ENCODE measurements at regions not wholly inside any gene's neighbourhood (a gene's known extent, or its start where the extent isn't known, plus 50 kb on each side); places are given as distances from the start of the nearest gene placed in this dataset.

DNA sequence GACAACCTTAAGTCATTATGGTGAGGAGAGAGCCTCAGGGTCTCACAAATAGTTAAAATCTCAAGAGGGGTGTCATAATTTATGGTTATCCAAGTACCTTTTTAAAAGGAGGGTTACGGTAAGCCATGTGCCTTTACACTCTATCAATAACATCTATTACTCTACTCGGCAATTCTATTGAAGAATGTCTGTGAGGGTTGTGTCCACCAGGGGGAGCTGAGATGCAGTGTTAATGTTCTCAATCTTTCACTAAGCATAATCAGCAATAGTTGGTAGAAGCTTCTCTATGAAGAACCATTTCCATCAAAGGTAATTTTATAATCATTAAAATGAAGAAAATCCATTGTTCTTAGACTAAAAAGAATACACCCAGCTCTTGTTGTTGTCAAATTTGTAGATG, 457.4 kb downstream of the CENPC start:
- Histone ChIP-seq H3K4me3 (ENCODE audit: extremely low read depth, insufficient read depth, low read length, poor library complexity, severe bottlenecking) (no peak overlapping the region), H3K9me3 (ENCODE audit: control insufficient read depth, low read length) (no peaks in the 10 kb centered on the region), H3K27ac (ENCODE audit: low read depth, low read length, severe bottlenecking) (no peak overlapping the region), H3K4me1 (ENCODE audit: control insufficient read depth, insufficient read depth, low read length, poor library complexity, severe bottlenecking) (no peaks in the 10 kb centered on the region), H3K36me3 (ENCODE audit: control insufficient read depth, insufficient read depth, low read length) (no peaks in the 10 kb centered on the region)
- WGBS, 2 experiments (ENCODE audit: insufficient coverage in 2 of 2): no CpG with 5 or more reads among the region's 2 CpGs

DNA sequence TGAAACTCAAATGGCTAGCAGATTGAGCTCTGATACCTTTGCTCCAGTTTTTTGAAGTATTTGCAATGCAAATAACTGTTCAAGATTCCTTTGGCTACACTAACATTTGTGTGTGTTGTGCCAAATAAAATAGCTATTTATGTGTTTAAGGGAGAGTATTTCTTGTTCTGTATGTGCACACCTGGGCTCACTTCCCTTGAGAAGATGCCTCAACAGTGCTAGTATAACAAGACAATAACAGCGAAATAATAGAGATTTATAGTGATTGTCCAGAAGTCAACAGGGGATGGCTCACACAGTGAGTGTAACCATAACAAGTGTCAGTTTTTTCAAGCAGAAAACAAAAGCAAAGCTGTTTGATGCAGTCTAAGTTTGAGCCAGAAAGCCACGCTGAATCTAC, 460.5 kb downstream of the CENPC start:
- Histone ChIP-seq H3K4me1 (ENCODE audit: control insufficient read depth, insufficient read depth, low read length, poor library complexity, severe bottlenecking) (peaks cover 5% of the 10 kb centered on the region), H3K36me3 (ENCODE audit: control insufficient read depth, insufficient read depth, low read length) (no peaks in the 10 kb centered on the region), H3K9me3 (ENCODE audit: control insufficient read depth, low read length) (no peaks in the 10 kb centered on the region), H3K27ac (ENCODE audit: low read depth, low read length, severe bottlenecking) (no peak overlapping the region), H3K4me3 (ENCODE audit: extremely low read depth, insufficient read depth, low read length, poor library complexity, severe bottlenecking) (no peak overlapping the region)
- WGBS, 2 experiments (ENCODE audit: insufficient coverage in 2 of 2): 40 to 60% methylated on average over 1 of the region's 2 CpGs

- Histone ChIP-seq H3K4me1 (ENCODE audit: control insufficient read depth, insufficient read depth, low read length, poor library complexity, severe bottlenecking) (peaks cover 5% of the 10 kb centered on the region), H3K4me3 (ENCODE audit: extremely low read depth, insufficient read depth, low read length, poor library complexity, severe bottlenecking) (no peak overlapping the region), H3K36me3 (ENCODE audit: control insufficient read depth, insufficient read depth, low read length) (no peaks in the 10 kb centered on the region), H3K9me3 (ENCODE audit: control insufficient read depth, low read length) (no peaks in the 10 kb centered on the region), H3K27ac (ENCODE audit: low read depth, low read length, severe bottlenecking) (no peak overlapping the region)
- 28 to 57% methylated on average over 1 to 2 of the region's 5 CpGs for WGBS, 2 experiments (ENCODE audit: insufficient coverage in 2 of 2)
Observed at GRCh38 chr4:67083496-67083895, 461.8 kb downstream of the CENPC start.

DNA sequence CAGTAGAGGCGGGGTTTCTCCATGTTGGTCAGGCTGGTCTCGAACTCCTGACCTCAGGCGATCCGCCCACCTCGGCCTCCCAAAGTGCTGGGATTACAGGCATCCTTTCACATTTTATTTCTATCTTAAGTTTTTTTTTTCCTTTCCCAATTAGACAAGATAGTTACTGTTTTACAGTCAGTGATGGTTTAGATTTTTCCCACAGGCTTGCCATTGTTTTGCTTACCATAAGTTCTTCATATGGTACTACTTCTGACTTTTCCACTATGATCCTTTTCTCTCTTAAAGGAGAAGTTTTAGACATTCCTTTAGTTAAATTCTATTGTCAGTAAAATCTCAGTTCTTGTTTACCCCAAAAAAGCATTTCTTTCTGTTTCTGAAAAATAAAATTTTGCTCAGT, 462.6 kb downstream of the CENPC start:
- WGBS, 2 experiments (ENCODE audit: insufficient coverage in 2 of 2): 83 to 100% methylated on average over 1 to 5 of the region's 5 CpGs
- peaks cover 5% of the 10 kb centered on the region for H3K4me1 ChIP-seq (ENCODE audit: control insufficient read depth, insufficient read depth, low read length, poor library complexity, severe bottlenecking)
- H3K4me3 ChIP-seq (ENCODE audit: extremely low read depth, insufficient read depth, low read length, poor library complexity, severe bottlenecking): no peak overlapping the region
- no peaks in the 10 kb centered on the region for H3K36me3 ChIP-seq (ENCODE audit: control insufficient read depth, insufficient read depth, low read length)
- no peaks in the 10 kb centered on the region for H3K9me3 ChIP-seq (ENCODE audit: control insufficient read depth, low read length)
- H3K27ac ChIP-seq (ENCODE audit: low read depth, low read length, severe bottlenecking): no peak overlapping the region

GRCh38 chr4:67080046-67080557, 465.2 kb downstream of the CENPC start:
- WGBS, 2 experiments (ENCODE audit: insufficient coverage in 2 of 2): 80 to 100% methylated on average over 1 of the region's 2 CpGs
- H3K36me3 ChIP-seq (ENCODE audit: control insufficient read depth, insufficient read depth, low read length): no peaks in the 10 kb centered on the region
- H3K27ac ChIP-seq (ENCODE audit: low read depth, low read length, severe bottlenecking): no peak overlapping the region
- no peaks in the 10 kb centered on the region for H3K9me3 ChIP-seq (ENCODE audit: control insufficient read depth, low read length)
- H3K4me1 ChIP-seq (ENCODE audit: control insufficient read depth, insufficient read depth, low read length, poor library complexity, severe bottlenecking): peaks cover 5% of the 10 kb centered on the region
- no peak overlapping the region for H3K4me3 ChIP-seq (ENCODE audit: extremely low read depth, insufficient read depth, low read length, poor library complexity, severe bottlenecking)

DNA sequence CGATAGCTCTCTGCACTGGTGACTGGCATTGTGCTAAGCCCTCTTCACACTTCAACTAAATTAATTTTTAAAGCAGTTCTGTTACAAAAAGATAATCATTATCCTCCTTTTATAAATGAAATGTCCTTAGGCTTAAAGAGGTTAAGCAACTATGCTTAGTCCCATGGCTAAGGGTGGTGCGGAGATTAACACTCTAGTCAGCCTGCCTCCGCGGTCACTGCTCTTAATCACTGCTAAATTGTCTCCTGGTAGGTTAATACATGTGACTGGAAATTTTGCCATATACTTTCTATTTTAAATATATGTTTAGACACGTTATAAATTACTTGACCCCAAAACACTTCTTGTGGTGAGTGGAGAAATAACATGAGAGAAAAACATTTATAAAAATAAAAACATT, 473.7 kb downstream of the CENPC start:
- Histone ChIP-seq H3K27ac (ENCODE audit: low read depth, low read length, severe bottlenecking) (no peak overlapping the region), H3K4me1 (ENCODE audit: control insufficient read depth, insufficient read depth, low read length, poor library complexity, severe bottlenecking) (no peaks in the 10 kb centered on the region), H3K36me3 (ENCODE audit: control insufficient read depth, insufficient read depth, low read length) (no peaks in the 10 kb centered on the region), H3K9me3 (ENCODE audit: control insufficient read depth, low read length) (no peaks in the 10 kb centered on the region), H3K4me3 (ENCODE audit: extremely low read depth, insufficient read depth, low read length, poor library complexity, severe bottlenecking) (no peak overlapping the region)
- 100% methylated on average over 1 of the region's 5 CpGs for WGBS, 2 experiments (ENCODE audit: insufficient coverage in 2 of 2)

DNA sequence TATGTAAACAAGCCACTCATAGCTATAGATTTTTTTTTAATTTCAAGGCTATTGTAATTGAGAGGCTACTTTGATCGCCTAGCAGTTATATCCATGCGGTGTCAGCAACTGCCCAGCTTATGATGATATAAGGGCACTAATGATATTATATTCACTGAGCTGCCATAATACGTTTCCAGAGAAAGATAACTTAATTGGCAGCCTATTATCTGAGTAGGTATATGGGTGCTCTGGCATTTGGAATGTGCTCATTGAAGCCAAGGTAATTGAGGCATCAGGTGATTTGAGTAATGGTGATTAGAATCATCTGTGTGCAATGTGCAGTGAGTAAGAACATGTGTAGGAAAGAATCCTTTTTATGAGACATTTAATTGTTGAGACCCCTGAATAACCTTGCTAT, 490.0 kb downstream of the CENPC start:
- no peak overlapping the region for H3K4me3 ChIP-seq (ENCODE audit: extremely low read depth, insufficient read depth, low read length, poor library complexity, severe bottlenecking)
- no peaks in the 10 kb centered on the region for H3K4me1 ChIP-seq (ENCODE audit: control insufficient read depth, insufficient read depth, low read length, poor library complexity, severe bottlenecking)
- H3K9me3 ChIP-seq (ENCODE audit: control insufficient read depth, low read length): no peaks in the 10 kb centered on the region
- no peak overlapping the region for H3K27ac ChIP-seq (ENCODE audit: low read depth, low read length, severe bottlenecking)
- H3K36me3 ChIP-seq (ENCODE audit: control insufficient read depth, insufficient read depth, low read length): no peaks in the 10 kb centered on the region
- WGBS, 2 experiments (ENCODE audit: insufficient coverage in 2 of 2): 89 to 100% methylated on average over 1 of the region's 3 CpGs

- Histone ChIP-seq H3K27ac (ENCODE audit: low read depth, low read length, severe bottlenecking) (no peak overlapping the region), H3K4me3 (ENCODE audit: extremely low read depth, insufficient read depth, low read length, poor library complexity, severe bottlenecking) (no peak overlapping the region), H3K9me3 (ENCODE audit: control insufficient read depth, low read length) (no peaks in the 10 kb centered on the region), H3K36me3 (ENCODE audit: control insufficient read depth, insufficient read depth, low read length) (no peaks in the 10 kb centered on the region), H3K4me1 (ENCODE audit: control insufficient read depth, insufficient read depth, low read length, poor library complexity, severe bottlenecking) (no peaks in the 10 kb centered on the region)
Observed at GRCh38 chr4:67054896-67055295, 490.4 kb downstream of the CENPC start.

- no peaks in the 10 kb centered on the region for H3K9me3 ChIP-seq (ENCODE audit: control insufficient read depth, low read length)
- no peaks in the 10 kb centered on the region for H3K36me3 ChIP-seq (ENCODE audit: control insufficient read depth, insufficient read depth, low read length)
- H3K4me1 ChIP-seq (ENCODE audit: control insufficient read depth, insufficient read depth, low read length, poor library complexity, severe bottlenecking): no peaks in the 10 kb centered on the region
- no peak overlapping the region for H3K4me3 ChIP-seq (ENCODE audit: extremely low read depth, insufficient read depth, low read length, poor library complexity, severe bottlenecking)
- 87 to 89% methylated on average over 5 to 6 of the region's 10 CpGs for WGBS, 2 experiments (ENCODE audit: insufficient coverage in 2 of 2)
- H3K27ac ChIP-seq (ENCODE audit: low read depth, low read length, severe bottlenecking): no peak overlapping the region
Observed at GRCh38 chr4:67052814-67053675, 492.3 kb downstream of the CENPC start.

DNA sequence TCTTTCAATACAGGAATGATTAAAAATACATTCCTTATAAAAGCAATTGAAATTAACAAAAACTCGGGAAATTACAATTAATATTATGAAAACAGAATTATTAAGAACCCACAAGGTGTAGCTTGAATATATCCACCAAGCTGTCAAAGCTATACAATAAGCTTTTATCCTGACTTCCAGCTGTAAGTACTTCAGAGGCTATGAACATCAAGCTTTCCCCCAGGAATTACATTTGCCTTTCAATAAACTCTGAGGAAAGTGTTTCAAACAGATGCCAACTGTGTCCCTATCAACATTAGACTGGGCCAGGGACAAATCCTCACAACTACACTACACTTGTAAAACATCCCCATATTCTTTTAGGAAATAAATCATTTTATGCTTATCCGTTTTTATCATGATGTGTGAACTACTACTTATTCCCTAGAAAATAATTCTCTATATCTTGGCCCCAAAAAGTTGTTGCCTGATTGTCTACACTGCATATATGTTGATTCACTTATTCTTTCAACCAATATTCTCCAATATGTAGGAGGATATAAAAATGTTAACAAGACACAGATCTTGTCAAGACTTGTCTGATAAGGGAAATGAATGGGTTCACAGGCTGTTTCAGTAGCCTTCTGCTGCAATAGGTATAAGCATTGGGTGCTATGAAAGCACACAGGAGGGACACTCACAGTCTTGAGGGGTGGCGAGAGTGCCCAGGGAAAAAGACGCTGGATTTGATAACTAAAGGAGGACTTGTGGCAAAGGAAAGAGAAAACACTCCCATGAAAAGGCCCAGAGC, 494.1 kb downstream of the CENPC start:
- 88 to 95% methylated on average over 2 of the region's 4 CpGs for WGBS, 2 experiments (ENCODE audit: insufficient coverage in 2 of 2)
- Histone ChIP-seq H3K36me3 (ENCODE audit: control insufficient read depth, insufficient read depth, low read length) (no peaks in the 10 kb centered on the region), H3K4me1 (ENCODE audit: control insufficient read depth, insufficient read depth, low read length, poor library complexity, severe bottlenecking) (no peaks in the 10 kb centered on the region), H3K27ac (ENCODE audit: low read depth, low read length, severe bottlenecking) (no peak overlapping the region), H3K4me3 (ENCODE audit: extremely low read depth, insufficient read depth, low read length, poor library complexity, severe bottlenecking) (no peak overlapping the region), H3K9me3 (ENCODE audit: control insufficient read depth, low read length) (no peaks in the 10 kb centered on the region)

DNA sequence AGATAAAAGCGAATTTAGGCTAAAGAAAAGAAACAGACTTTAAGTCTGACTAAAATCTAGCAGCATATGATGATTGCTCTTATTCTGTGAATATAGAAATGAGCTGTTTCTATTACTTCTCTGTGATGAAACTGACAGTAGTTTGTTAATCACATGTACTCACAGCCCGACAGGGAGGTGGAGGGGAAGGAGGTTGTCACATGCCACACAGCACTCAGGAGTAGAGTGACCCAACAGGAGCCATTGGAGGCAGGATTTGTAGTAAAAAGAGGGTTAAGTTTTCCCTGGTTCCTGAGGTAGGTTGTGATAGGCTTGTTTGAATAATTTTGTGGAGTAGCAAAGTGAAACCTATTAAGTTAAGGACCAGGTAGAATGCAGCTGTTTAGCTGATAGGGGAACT, 495.9 kb downstream of the CENPC start:
- Histone ChIP-seq H3K4me3 (ENCODE audit: extremely low read depth, insufficient read depth, low read length, poor library complexity, severe bottlenecking) (no peak overlapping the region), H3K27ac (ENCODE audit: low read depth, low read length, severe bottlenecking) (no peak overlapping the region), H3K36me3 (ENCODE audit: control insufficient read depth, insufficient read depth, low read length) (no peaks in the 10 kb centered on the region), H3K4me1 (ENCODE audit: control insufficient read depth, insufficient read depth, low read length, poor library complexity, severe bottlenecking) (no peaks in the 10 kb centered on the region), H3K9me3 (ENCODE audit: control insufficient read depth, low read length) (no peaks in the 10 kb centered on the region)
- WGBS, 2 experiments (ENCODE audit: insufficient coverage in 2 of 2): no CpG with 5 or more reads among the region's 2 CpGs

Measured in mesodermal cell (in vitro differentiated cells).